ENCODE measurements at regions not wholly inside any gene's neighbourhood (a gene's known extent, or its start where the extent isn't known, plus 50 kb on each side); places are given as distances from the start of the nearest gene placed in this dataset.

- CTCF ChIA-PET: no interaction called here
- Histone ChIP-seq H3K9ac (ENCODE audit: low read depth, low read length) (no peak overlapping the region), H3K4me2 (ENCODE audit: low read depth, low read length) (no peak overlapping the region), H3K27ac (ENCODE audit: insufficient read depth, low read length) (no peak overlapping the region), H3K27me3 (ENCODE audit: control insufficient read depth, insufficient read depth, low read length) (no peaks in the 10 kb centered on the region), H4K20me1 (ENCODE audit: insufficient read depth, low read length) (no peaks in the 10 kb centered on the region), H3K23ac (ENCODE audit: low read depth, low read length) (no peak overlapping the region), H2AK9ac (replicated peaks; ENCODE audit: low read depth, low read length, poor library complexity) (no peak overlapping the region), H2BK20ac (ENCODE audit: low read depth, low read length) (no peak overlapping the region), H4K5ac (ENCODE audit: low read depth, low read length) (no peak overlapping the region), H3K4me1 (ENCODE audit: control insufficient read depth, insufficient read depth, low read length) (no peaks in the 10 kb centered on the region), H2BK15ac (ENCODE audit: low read depth, low read length) (no peak overlapping the region), H4K8ac (ENCODE audit: low read depth in 2 of 2, low read length in 2 of 2) (no peak overlapping the region), H4K91ac (ENCODE audit: insufficient read depth, low read depth, low read length) (no peak overlapping the region), H3K4ac (ENCODE audit: low read depth, low read length) (no peak overlapping the region), H2BK5ac (ENCODE audit: low read depth, low read length, poor library complexity, severe bottlenecking) (no peak overlapping the region), H2AFZ (replicated peaks; ENCODE audit: low read length, poor library complexity) (no peak overlapping the region), H3K4me3 (ENCODE audit: insufficient read depth, low read depth, low read length) (no peak overlapping the region), H3K56ac (ENCODE audit: extremely low read depth, insufficient read depth, low read length) (no peak overlapping the region), H3K79me1 (ENCODE audit: low read depth in 1 of 2, low read length in 2 of 2) (no peaks in the 10 kb centered on the region), H3K9me3 (ENCODE audit: control insufficient read depth, insufficient read depth, low read length) (peaks cover 18% of the 10 kb centered on the region), H2BK120ac (ENCODE audit: low read depth, low read length) (no peak overlapping the region), H3K14ac (replicated peaks; ENCODE audit: low read depth, low read length) (no peak overlapping the region), H2AK5ac (ENCODE audit: low read depth, low read length) (no peak overlapping the region), H3K9me1 (ENCODE audit: insufficient read depth, low read length) (no peaks in the 10 kb centered on the region), H3K18ac (ENCODE audit: low read depth, low read length) (no peak overlapping the region), H3K36me3 (ENCODE audit: control insufficient read depth, insufficient read depth, low read length) (no peaks in the 10 kb centered on the region)
- DNase-seq (no peak), ATAC-seq (ENCODE audit: low read depth) (no peak)
- no CpG with 5 or more reads among the region's 6 CpGs for WGBS, 2 experiments (ENCODE audit: extremely low coverage in 2 of 2, insufficient read length in 1 of 2)
- no TSS peak for BruUV-seq (replicated peaks)
- TF ChIP-seq USF2 (IDR thresholded peaks at IDR 0.05; ENCODE audit: low read depth, low read length) (no peak), RCOR1 (IDR thresholded peaks at IDR 0.05; ENCODE audit: insufficient replicate concordance, low read length) (no peak), POLR2A (IDR thresholded peaks at IDR 0.05; ENCODE audit: low read depth, low read length) (no peak), MXI1 (IDR thresholded peaks at IDR 0.05; ENCODE audit: borderline replicate concordance, low read depth, low read length) (no peak), RAD21 (IDR thresholded peaks at IDR 0.05; ENCODE audit: low read length) (no peak), BHLHE40 (IDR thresholded peaks at IDR 0.05; ENCODE audit: low read depth, low read length) (no peak), CEBPB (IDR thresholded peaks at IDR 0.05; ENCODE audit: low read depth, low read length) (no peak), RFX5 (IDR thresholded peaks at IDR 0.05; ENCODE audit: low read depth, low read length) (no peak), MAFK (IDR thresholded peaks at IDR 0.05; ENCODE audit: low read depth, low read length) (no peak), NFE2L2 (IDR thresholded peaks at IDR 0.05; ENCODE audit: low read depth, low read length) (no peak), CHD1 (IDR thresholded peaks at IDR 0.05; ENCODE audit: low read depth, low read length) (no peak)
- TF ChIP-seq, protein P1, sequence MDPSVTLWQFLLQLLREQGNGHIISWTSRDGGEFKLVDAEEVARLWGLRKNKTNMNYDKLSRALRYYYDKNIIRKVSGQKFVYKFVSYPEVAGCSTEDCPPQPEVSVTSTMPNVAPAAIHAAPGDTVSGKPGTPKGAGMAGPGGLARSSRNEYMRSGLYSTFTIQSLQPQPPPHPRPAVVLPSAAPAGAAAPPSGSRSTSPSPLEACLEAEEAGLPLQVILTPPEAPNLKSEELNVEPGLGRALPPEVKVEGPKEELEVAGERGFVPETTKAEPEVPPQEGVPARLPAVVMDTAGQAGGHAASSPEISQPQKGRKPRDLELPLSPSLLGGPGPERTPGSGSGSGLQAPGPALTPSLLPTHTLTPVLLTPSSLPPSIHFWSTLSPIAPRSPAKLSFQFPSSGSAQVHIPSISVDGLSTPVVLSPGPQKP (IDR thresholded peaks at IDR 0.05; ENCODE audit: borderline replicate concordance, low read depth, low read length): no peak
- POLR2A ChIA-PET (ENCODE audit: unreplicated experiment): no interaction called here
- dilution Hi-C loops (cut with HindIII; ENCODE audit: low sequenced_read_pairs, unreplicated experiment) (no loop called here), intact Hi-C loops (cut with micrococcal nuclease) (no loop called here), in situ Hi-C loops (cut with MboI; ENCODE audit: low sequenced_read_pairs) (no loop called here)
Measured at GRCh38 chr7:68925241-68925640, 673.0 kb upstream of the AUTS2 start.

All from IMR-90 (cell line).